ENCODE measurements at regions not wholly inside any gene's neighbourhood (a gene's known extent, or its start where the extent isn't known, plus 50 kb on each side); places are given as distances from the start of the nearest gene placed in this dataset.

DNA sequence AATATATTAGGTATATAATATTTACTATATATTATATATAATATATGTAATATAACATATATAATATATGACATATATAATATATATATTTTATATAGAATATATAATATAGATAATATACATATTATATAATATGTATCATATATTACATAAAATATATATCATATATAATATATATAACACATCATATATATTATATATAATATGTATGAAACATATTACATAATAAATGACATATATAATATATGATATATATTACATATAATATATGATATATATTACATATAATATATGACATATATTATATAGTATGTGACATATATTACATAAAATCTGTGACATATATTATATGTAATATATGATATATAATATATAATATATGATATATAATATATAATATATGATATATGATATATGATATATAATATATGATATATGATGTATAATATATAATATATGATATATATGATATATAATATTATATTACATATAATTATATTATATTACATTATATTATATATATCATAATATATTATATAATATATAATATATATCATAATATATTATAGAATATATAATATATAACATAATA lies 119.5 kb upstream of the RIMBP3 start:
- no peak for DNase-seq

DNA sequence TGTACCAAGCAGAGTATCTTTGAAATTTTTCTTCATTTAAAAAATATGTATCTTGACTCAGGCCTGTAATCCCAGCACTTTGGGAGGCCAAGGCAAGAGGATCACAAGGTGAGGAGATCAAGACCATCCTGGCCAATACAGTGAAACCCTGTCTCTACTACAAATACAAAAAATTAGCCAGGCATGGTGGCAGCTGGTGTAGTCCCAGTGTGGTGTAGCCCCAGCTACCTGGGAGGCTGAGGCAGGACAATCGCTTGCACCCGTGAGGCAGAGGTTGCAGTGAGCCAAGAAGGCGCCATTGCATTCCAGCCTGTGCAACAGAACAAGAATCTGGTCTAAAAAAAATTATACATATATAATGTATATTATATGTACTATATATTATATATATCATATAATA lies 118.7 kb upstream of the RIMBP3 start:
- DNase-seq = peak; percentile 57

Measured in stimulated activated CD4-positive, alpha-beta T cell treated with anti-CD3 and anti-CD28 coated beads, Interleukin-4, amount 100 ng/mL, for 1 hour (primary cell).